22Rv1 (cell line): ENCODE measurements at regions not wholly inside any gene's neighbourhood (a gene's known extent, or its start where the extent isn't known, plus 50 kb on each side); places are given as distances from the start of the nearest gene placed in this dataset.

Experiments
- H3K27ac ChIP-seq: fragments of 450-650 bp; 2 replicates; pipeline ENCODE4 v1.5.1; 2017
- CTCF ChIP-seq: fragments of 450-650 bp; IDR thresholded peaks from 2 replicates; pipeline ENCODE4 v1.5.1; 2017; ENCODE audit warnings: mild to moderate bottlenecking
- ZFX ChIP-seq: fragments of 450-650 bp; IDR thresholded peaks from 2 replicates; pipeline ENCODE4 v1.6.1; 2017; ENCODE audit warnings: antibody characterized with exemption, borderline replicate concordance

- TF ChIP-seq ZFX, result no peak
- no peak for TF ChIP-seq CTCF
- H3K27ac ChIP-seq, result no peak overlapping the region
Measured at GRCh38 chr4:26049447-26049846, 135.4 kb downstream of the SMIM20 start.

GRCh38 chr4:26050212-26050643, 136.2 kb downstream of the SMIM20 start:
- TF ChIP-seq ZFX, result no peak
- TF ChIP-seq CTCF, result no peak
- no peak overlapping the region for H3K27ac ChIP-seq

- H3K27ac ChIP-seq, result no peak overlapping the region
- TF ChIP-seq CTCF (no peak), ZFX (no peak)
Measured at GRCh38 chr4:26050671-26051070, 136.7 kb downstream of the SMIM20 start.

GRCh38 chr4:26051240-26051639, 137.2 kb downstream of the SMIM20 start:
- no peak overlapping the region for H3K27ac ChIP-seq

GRCh38 chr4:26052663-26053541, 138.9 kb downstream of the SMIM20 start:
- no peak overlapping the region for H3K27ac ChIP-seq
- no peak for TF ChIP-seq ZFX
- TF ChIP-seq CTCF, result no peak

More at GRCh38 chr4:26051240-26051639, 137.2 kb downstream of the SMIM20 start:
- no peak for TF ChIP-seq ZFX
- TF ChIP-seq CTCF, result no peak

GRCh38 chr4:26053761-26054160, 139.7 kb downstream of the SMIM20 start:
- TF ChIP-seq ZFX (no peak), CTCF (no peak)
- no peak overlapping the region for H3K27ac ChIP-seq

GRCh38 chr4:26055855-26056254, 141.8 kb downstream of the SMIM20 start:
- no peak for TF ChIP-seq CTCF
- no peak for TF ChIP-seq ZFX
- H3K27ac ChIP-seq, result no peak overlapping the region
